GM18868 (cell line): ENCODE measurements at regions not wholly inside any gene's neighbourhood (a gene's known extent, or its start where the extent isn't known, plus 50 kb on each side); places are given as distances from the start of the nearest gene placed in this dataset.
"Not testable (repeated sequence)": the region's sequence is repeated elsewhere in the genome, so short reads cannot be mapped to it uniquely, and the experiment has no call there.

Experiments used
- ATAC-seq: cut with Tn5 transposase; IDR thresholded peaks from one replicate; pipeline ENCODE4 v1.9.1; 2021; ENCODE audit warnings: mild to moderate bottlenecking, moderate library complexity; ENCODE audit not compliant: unreplicated experiment

GRCh38 chr5:166909926-166910325, 1381.5 kb upstream of the WWC1 start:
- ATAC-seq, result no peak

GRCh38 chr5:166910995-166911394, 1380.5 kb upstream of the WWC1 start:
- no peak for ATAC-seq

GRCh38 chr5:166916021-166916420, 1375.4 kb upstream of the WWC1 start:
- ATAC-seq, result no peak

GRCh38 chr5:166926138-166926537, 1365.3 kb upstream of the WWC1 start:
- no peak for ATAC-seq

GRCh38 chr5:166926806-166927475, 1364.5 kb upstream of the WWC1 start:
- ATAC-seq, result not testable (repeated sequence)

- ATAC-seq, result no peak
Observed at GRCh38 chr5:166936351-166936750, 1355.1 kb upstream of the WWC1 start.

- no peak for ATAC-seq
Observed at GRCh38 chr5:166938071-166938470, 1353.4 kb upstream of the WWC1 start.

- no peak for ATAC-seq
Observed at GRCh38 chr5:166942948-166943347, 1348.5 kb upstream of the WWC1 start.

GRCh38 chr5:166947045-166947444, 1344.4 kb upstream of the WWC1 start:
- ATAC-seq, result no peak

GRCh38 chr5:166948679-166949078, 1342.8 kb upstream of the WWC1 start:
- ATAC-seq, result no peak

- ATAC-seq, result no peak
Observed at GRCh38 chr5:166952048-166952447, 1339.4 kb upstream of the WWC1 start.

GRCh38 chr5:166957782-166958181, 1333.7 kb upstream of the WWC1 start:
- no peak for ATAC-seq

GRCh38 chr5:166959766-166960165, 1331.7 kb upstream of the WWC1 start:
- no peak for ATAC-seq

GRCh38 chr5:166961028-166961427, 1330.4 kb upstream of the WWC1 start:
- peak; percentile 50 for ATAC-seq

GRCh38 chr5:166961913-166962312, 1329.5 kb upstream of the WWC1 start:
- ATAC-seq, result no peak

- ATAC-seq, result no peak
Observed at GRCh38 chr5:166962461-166962860, 1329.0 kb upstream of the WWC1 start.

- no peak for ATAC-seq
Observed at GRCh38 chr5:166963596-166963995, 1327.8 kb upstream of the WWC1 start.

- ATAC-seq, result peak; percentile 1
Observed at GRCh38 chr5:166977911-166978422, 1313.5 kb upstream of the WWC1 start.

GRCh38 chr5:166979307-166979895, 1312.0 kb upstream of the WWC1 start:
- ATAC-seq, result no peak

- ATAC-seq, result no peak
Observed at GRCh38 chr5:166980666-166981065, 1310.8 kb upstream of the WWC1 start.

- ATAC-seq, result no peak
Observed at GRCh38 chr5:166982226-166982625, 1309.2 kb upstream of the WWC1 start.

- ATAC-seq, result no peak
Observed at GRCh38 chr5:166991601-166992000, 1299.8 kb upstream of the WWC1 start.

GRCh38 chr5:166992108-166992507, 1299.3 kb upstream of the WWC1 start:
- ATAC-seq, result no peak
